ENCODE measurements at regions not wholly inside any gene's neighbourhood (a gene's known extent, or its start where the extent isn't known, plus 50 kb on each side); places are given as distances from the start of the nearest gene placed in this dataset.
"Not testable (repeated sequence)": the region's sequence is repeated elsewhere in the genome, so short reads cannot be mapped to it uniquely, and the experiment has no call there.

- no peak for DNase-seq (ENCODE audit: low read depth)
Measured at GRCh38 chr22:22168941-22169867, 75.4 kb upstream of the VPREB1 start.

GRCh38 chr22:22168190-22168940 is 76.2 kb upstream of the VPREB1 start:
- DNase-seq (ENCODE audit: low read depth), result no peak

DNA sequence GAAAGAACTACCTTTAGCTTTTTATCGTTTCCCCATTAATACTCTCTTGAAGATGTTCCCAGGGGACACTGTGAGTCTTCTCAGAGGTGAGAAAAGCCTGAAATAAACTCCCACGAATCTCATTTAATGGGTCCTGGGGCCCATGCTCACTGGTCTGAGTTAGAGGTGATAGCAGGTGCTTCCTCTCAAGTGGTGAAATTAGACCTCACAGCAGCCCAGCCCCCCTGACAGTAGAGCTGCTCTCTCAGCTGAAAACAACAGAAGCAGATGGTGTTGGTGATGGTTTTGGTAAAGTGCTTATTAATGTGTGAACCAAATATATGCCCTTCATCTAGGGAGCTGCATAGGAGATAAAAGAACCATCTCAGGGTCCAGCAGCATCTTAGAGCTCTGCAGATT is 76.8 kb upstream of the VPREB1 start:
- no peak for DNase-seq (ENCODE audit: low read depth)

DNA sequence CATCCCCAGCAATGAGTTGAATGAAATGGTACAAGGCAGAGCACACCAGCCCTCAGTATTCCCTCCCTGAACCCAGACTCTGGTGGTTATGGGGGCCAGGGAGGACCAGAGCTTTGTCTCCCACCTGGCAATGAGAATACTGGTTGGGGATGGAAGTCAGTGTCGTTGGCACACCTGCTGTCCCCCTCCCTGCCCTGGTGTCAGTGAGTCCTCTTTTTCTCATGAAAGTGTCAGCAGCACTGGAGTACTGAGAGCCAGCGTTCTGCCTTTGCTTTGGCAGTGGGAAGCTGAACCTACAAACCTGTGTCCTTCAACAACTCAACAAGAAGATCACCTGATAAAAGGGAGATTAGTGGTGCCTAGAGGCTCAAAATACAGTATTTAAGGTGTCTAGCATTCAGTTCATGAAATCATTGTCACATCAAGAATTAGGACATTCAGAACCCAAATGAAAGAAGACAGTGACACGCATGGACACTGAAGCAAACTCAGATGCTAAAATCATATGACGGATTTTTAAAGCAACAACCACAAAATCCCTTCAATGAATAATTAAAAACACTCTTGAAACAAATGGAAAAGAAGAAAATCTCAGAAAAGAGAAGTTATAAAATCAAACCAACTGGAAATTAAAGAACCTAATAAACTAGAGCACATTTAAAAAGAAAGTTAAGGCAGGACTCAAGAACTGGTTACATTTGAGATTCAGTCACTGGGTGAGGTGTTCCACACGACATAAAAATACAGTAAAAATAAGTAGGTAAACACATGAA is 77.5 kb upstream of the VPREB1 start:
- no peak for DNase-seq (ENCODE audit: low read depth)

GRCh38 chr22:22165936-22166710 is 78.5 kb upstream of the VPREB1 start:
- DNase-seq (ENCODE audit: low read depth), result no peak

DNA sequence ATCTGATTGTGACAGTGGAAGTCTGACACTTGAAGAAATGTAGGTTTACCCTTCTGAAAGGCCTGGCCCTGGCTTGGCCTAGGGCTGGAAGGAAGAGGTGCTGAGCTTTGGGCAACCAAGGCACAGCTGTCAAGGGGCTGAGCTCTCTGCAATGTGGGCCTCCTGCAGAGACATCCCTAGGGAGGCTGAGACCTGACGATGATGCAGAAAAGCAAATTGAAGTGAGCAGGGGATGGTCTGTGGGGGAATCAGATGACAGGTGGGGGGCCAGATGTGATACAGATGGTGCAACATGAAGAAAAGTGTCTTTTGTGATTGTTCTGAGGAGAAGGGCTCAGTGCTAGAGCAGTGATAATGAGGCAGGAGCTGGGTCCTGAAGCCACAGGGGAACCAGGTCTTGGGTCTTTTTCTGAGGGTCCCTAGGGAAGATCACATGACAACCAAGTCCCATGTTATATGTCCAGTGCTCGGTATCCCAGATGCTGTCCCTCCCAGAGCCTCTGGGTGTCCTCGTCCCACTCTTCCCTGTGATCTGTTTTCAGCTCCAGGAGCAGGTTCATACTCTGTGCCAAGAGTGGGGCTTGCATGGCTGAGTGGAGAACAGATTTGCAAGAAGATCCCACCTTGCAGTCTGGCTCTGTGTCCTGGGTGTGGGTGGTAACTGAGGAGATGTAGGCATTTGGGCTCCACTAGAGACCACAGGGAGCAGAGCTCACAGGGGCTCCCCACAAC is 79.9 kb upstream of the VPREB1 start:
- no peak for DNase-seq (ENCODE audit: low read depth)

DNA sequence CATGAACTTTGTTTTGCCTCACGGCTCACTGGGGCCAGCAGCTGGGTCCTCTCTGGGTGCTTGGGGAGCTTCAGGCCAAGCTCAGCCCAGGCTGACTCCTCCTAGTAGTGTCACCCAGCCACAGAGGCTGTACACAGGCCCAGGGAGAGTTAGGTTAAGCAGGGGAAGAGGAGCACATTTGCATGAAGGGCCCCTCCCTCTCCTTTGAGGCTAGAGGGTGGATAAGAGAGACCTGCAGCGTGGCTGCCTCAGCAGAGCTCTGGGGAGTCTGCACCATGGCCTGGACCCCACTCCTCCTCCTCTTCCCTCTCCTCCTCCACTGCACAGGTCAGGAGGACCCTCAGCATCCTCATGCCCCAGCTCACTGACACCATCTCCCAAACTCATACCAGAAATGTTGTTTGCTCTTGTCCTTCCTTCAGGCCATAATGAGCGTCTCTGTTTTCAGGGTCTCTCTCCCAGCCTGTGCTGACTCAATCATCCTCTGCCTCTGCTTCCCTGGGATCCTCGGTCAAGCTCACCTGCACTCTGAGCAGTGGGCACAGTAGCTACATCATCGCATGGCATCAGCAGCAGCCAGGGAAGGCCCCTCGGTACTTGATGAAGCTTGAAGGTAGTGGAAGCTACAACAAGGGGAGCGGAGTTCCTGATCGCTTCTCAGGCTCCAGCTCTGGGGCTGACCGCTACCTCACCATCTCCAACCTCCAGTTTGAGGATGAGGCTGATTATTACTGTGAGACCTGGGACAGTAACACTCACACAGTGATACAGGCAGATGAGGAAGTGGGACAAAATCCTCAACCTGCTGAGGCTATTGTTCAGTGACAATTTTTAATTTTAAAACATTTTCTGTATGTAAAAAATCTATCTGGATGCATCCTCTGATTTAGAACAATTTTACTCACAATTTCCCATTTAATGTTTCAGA is 82.4 kb upstream of the VPREB1 start:
- no peak for DNase-seq (ENCODE audit: low read depth)

DNA sequence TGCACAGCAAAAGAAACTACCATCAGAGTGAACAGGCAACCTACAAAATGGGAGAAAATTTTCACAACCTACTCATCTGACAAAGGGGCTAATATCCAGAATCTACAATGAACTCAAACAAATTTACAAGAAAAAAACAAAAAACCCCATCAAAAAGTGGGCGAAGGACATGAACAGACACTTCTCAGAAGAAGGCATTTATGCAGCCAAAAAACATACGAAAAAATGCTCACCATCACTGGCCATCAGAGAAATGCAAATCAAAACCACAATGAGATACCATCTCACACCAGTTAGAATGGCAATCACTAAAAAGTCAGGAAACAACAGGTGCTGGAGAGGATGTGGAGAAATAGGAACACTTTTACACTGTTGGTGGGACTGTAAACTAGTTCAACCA is 83.8 kb upstream of the VPREB1 start:
- not testable (repeated sequence) for DNase-seq (ENCODE audit: low read depth)

- no peak for DNase-seq (ENCODE audit: low read depth)
Measured at GRCh38 chr22:22159384-22159783, 85.2 kb upstream of the VPREB1 start.

DNA sequence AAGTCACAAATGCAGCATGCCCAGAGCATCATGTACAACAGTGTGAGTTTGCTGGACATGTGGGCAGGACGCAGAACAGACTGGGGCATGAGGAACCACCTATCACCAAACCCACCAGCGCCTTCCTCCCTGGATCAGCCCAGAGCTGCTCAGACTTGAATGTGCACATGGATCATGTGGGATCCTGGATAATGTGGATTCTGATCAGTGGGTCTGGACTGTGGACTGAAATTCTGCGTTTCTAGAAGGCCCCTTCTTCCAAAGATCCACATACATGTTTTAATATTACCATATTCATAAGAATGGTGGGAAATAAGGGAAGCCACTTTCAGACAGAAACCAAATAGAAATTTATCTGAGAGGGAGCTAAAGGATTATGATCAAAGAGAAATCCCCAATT is 85.6 kb upstream of the VPREB1 start:
- DNase-seq (ENCODE audit: low read depth), result no peak

GRCh38 chr22:22158207-22158816 is 86.3 kb upstream of the VPREB1 start:
- DNase-seq (ENCODE audit: low read depth), result no peak

DNA sequence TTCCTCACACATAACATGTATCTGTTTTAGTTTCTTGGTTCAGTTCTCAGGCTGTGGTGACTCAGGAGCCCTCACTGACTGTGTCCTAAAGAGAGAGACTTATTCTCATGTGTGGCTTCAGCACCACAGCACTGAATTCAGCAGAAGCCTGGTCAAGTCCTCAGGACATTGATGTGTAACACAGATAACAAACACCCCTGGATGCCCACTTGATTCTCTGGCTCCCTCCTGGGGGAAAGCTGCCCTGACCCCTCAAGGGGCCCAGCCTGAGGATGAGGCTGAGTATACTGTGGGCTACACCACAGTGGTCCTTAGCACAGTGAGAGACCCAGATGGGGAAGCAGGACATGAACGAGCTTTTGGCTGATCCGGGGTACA is 87.2 kb upstream of the VPREB1 start:
- no peak for DNase-seq (ENCODE audit: low read depth)

GRCh38 chr22:22156716-22157347 is 87.8 kb upstream of the VPREB1 start:
- DNase-seq (ENCODE audit: low read depth), result no peak

DNA sequence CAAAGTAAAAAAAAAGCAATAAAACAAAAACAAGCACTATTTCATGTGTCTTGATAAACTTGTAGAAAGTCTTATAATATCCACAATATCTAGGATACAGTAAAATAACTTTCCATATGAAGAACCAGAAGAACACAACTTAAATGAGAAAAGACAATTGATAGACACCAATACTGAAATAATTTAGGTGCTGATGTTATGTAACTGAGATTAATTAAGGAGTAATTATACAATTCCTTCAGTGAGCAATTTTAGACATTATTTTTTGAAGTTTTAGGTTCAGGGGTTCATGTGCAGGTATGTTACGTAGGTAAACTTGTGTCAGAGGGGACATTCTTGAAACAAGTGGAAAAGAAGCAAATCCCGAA is 88.3 kb upstream of the VPREB1 start:
- DNase-seq (ENCODE audit: low read depth), result no peak

DNA sequence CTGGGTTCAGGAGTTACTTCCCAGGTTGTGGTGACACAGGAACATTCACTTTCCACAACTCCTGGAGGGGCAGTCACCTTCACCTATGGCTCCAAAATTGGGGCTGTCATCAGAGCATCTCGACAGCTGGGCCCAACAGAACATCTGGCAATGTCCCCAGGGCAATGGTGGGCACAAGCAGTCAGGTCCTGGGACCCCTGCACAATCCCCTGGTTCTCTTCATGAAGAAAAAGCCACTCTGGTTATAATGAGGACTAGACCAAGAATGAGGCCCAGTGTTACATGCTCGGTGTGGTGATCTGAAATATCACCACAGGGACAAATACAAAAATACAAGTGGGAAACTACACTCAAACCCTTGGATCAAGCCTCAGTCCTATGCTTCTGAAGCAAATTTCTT is 89.0 kb upstream of the VPREB1 start:
- DNase-seq (ENCODE audit: low read depth), result no peak

- DNase-seq (ENCODE audit: low read depth), result no peak
Measured at GRCh38 chr22:22155146-22155545, 89.4 kb upstream of the VPREB1 start.

GRCh38 chr22:22154040-22154439 is 90.5 kb upstream of the VPREB1 start:
- no peak for DNase-seq (ENCODE audit: low read depth)

GRCh38 chr22:22151308-22151707 is 93.3 kb upstream of the VPREB1 start:
- no peak for DNase-seq (ENCODE audit: low read depth)

GRCh38 chr22:22150457-22150856 is 94.1 kb upstream of the VPREB1 start:
- DNase-seq (ENCODE audit: low read depth), result no peak
